ENCODE measurements at regions not wholly inside any gene's neighbourhood (a gene's known extent, or its start where the extent isn't known, plus 50 kb on each side); places are given as distances from the start of the nearest gene placed in this dataset.

GRCh38 chr3:76405196-76405595 lies 619.8 kb upstream of the ZNF717 start (continued):
- TF ChIP-seq WRNIP1 (IDR thresholded peaks at IDR 0.05; ENCODE audit: borderline replicate concordance, low read depth, low read length) = no peak
- TF ChIP-seq TCF12 (IDR thresholded peaks at IDR 0.05; ENCODE audit: low read depth, low read length) = no peak
- no peak for TF ChIP-seq TBL1XR1 (IDR thresholded peaks at IDR 0.05; ENCODE audit: low read depth, low read length)
- TF ChIP-seq KDM1A (IDR thresholded peaks at IDR 0.05; ENCODE audit: borderline replicate concordance) = no peak
- TF ChIP-seq REST (IDR thresholded peaks at IDR 0.05; ENCODE audit: low read depth, low read length) = no peak

- no peaks in the 10 kb centered on the region for H3K27me3 ChIP-seq (replicated peaks in 1 of 2; ENCODE audit: control insufficient read depth in 2 of 2, insufficient read depth in 2 of 2, low read length in 1 of 2)
- RAD21 ChIA-PET (ENCODE audit: unreplicated experiment) = no interaction called here
- no peak for FAIRE-seq
- SMC1A ChIA-PET (ENCODE audit: uncharacterized antibody, unreplicated experiment) = no interaction called here
- no peak overlapping the region for H3K9ac ChIP-seq (ENCODE audit: control insufficient read depth, insufficient read depth, low read length)
- H3K79me2 ChIP-seq (ENCODE audit: control insufficient read depth, insufficient read depth, low read length) = no peaks in the 10 kb centered on the region
- TF ChIP-seq NRF1 (conservative IDR thresholded peaks at IDR 0.05; ENCODE audit: low read depth, low read length) (no peak), LARP7 (IDR thresholded peaks at IDR 0.05) (no peak), ZNF622 (IDR thresholded peaks at IDR 0.05) (no peak), HDGF (IDR thresholded peaks at IDR 0.05) (no peak), ZBTB33 (IDR thresholded peaks at IDR 0.05) (no peak), ETV6 (conservative IDR thresholded peaks at IDR 0.05 in 1 of 2, IDR thresholded peaks at IDR 0.05 in 1 of 2; ENCODE audit: borderline replicate concordance in 1 of 2, low read depth in 1 of 2) (no peak), ZNF24 (IDR thresholded peaks at IDR 0.05) (no peak), E4F1 (IDR thresholded peaks at IDR 0.05; ENCODE audit: borderline replicate concordance, partially characterized antibody) (no peak), FOS (IDR thresholded peaks at IDR 0.05; ENCODE audit: borderline replicate concordance, extremely low read depth, insufficient read length) (no peak), RELA (IDR thresholded peaks at IDR 0.05; ENCODE audit: borderline replicate concordance, partially characterized antibody) (no peak), BMI1 (IDR thresholded peaks at IDR 0.05; ENCODE audit: borderline replicate concordance) (no peak), CHD1 (IDR thresholded peaks at IDR 0.05; ENCODE audit: low read depth, low read length) (no peak), CBX3 (IDR thresholded peaks at IDR 0.05; ENCODE audit: borderline replicate concordance, low read depth) (no peak)
- intact Hi-C loops (cut with micrococcal nuclease; ENCODE audit: unreplicated experiment) = no loop called here
- CTCF ChIA-PET = no interaction called here
- DNase-seq (ENCODE audit: low read depth, low spot score) = no peak
- WGBS (ENCODE audit: insufficient coverage, insufficient replicate concordance, low lambda C conversion rate, missing lambda C conversion rate) = 7% methylated on average over 3 of the region's 3 CpGs
- H4K20me1 ChIP-seq (ENCODE audit: control insufficient read depth, insufficient read depth) = no peaks in the 10 kb centered on the region
- in situ Hi-C loops (cut with MboI) = no loop called here
- H3K27ac ChIP-seq (ENCODE audit: control insufficient read depth, insufficient read depth) = no peak overlapping the region
- H3K36me3 ChIP-seq (ENCODE audit: control insufficient read depth in 2 of 2, insufficient read depth in 2 of 2, low read length in 1 of 2) = no peaks in the 10 kb centered on the region
- H3K4me3 ChIP-seq = no peak overlapping the region
- H3K9me3 ChIP-seq (replicated peaks; ENCODE audit: control insufficient read depth, insufficient read depth, low read length) = no peaks in the 10 kb centered on the region
- H3K4me1 ChIP-seq (ENCODE audit: control insufficient read depth, insufficient read depth, low read length) = no peaks in the 10 kb centered on the region
- H3K4me2 ChIP-seq (ENCODE audit: control insufficient read depth, insufficient read depth) = no peak overlapping the region
- POLR2A ChIA-PET = no interaction called here
- no peak for ATAC-seq
- BruUV-seq (replicated peaks) = no TSS peak
- H2AFZ ChIP-seq (ENCODE audit: control insufficient read depth, low read depth, low read length) = no peak overlapping the region
Observed at GRCh38 chr3:76410762-76411281, 625.5 kb upstream of the ZNF717 start.
